SK-N-MC (cell line): ENCODE measurements at regions not wholly inside any gene's neighbourhood (a gene's known extent, or its start where the extent isn't known, plus 50 kb on each side); places are given as distances from the start of the nearest gene placed in this dataset.

ENCODE experiments used
- EZH2 ChIP-seq: fragments of 200-600 bp; sonication (generic); IDR thresholded peaks from one replicate; pipeline ENCODE4 v1.6.1; 2017; ENCODE audit warnings: antibody characterized with exemption
- FOXP2 ChIP-seq: optimal IDR thresholded peaks from 2 replicates; pipeline ENCODE3; 2011; ENCODE audit warnings: mild to moderate bottlenecking, moderate library complexity; ENCODE audit not compliant: insufficient read depth; ENCODE audit errors: extremely low read length, control extremely low read depth
- POLR2AphosphoS5 ChIP-seq: IDR thresholded peaks from 2 replicates; pipeline ENCODE4 v1.6.1; 2012; ENCODE audit warnings: mild to moderate bottlenecking, low read depth, low read length, borderline replicate concordance

- TF ChIP-seq EZH2 = no peak
- TF ChIP-seq FOXP2 = no peak
- TF ChIP-seq POLR2AphosphoS5 = no peak
These were observed 464.8 kb upstream of the CDH4 start for GRCh38 chr20:60787276-60787675.
